ENCODE measurements at regions not wholly inside any gene's neighbourhood (a gene's known extent, or its start where the extent isn't known, plus 50 kb on each side); places are given as distances from the start of the nearest gene placed in this dataset.

- DNase-seq (ENCODE audit: low spot score), result no peak
- ChIA-PET CTCF (no interaction called here), POLR2A (ENCODE audit: low non-redundant PET) (no interaction called here)
- Histone ChIP-seq H3K36me3 (ENCODE audit: insufficient read depth, low read length, poor library complexity, severe bottlenecking) (no peaks in the 10 kb centered on the region), H3K27ac (ENCODE audit: low read depth, low read length, poor library complexity, severe bottlenecking) (no peak overlapping the region), H3K9me3 (ENCODE audit: low read depth, low read length, poor library complexity, severe bottlenecking) (no peaks in the 10 kb centered on the region), H3K27me3 (replicated peaks; ENCODE audit: insufficient read depth, low read depth, low read length, poor library complexity) (peaks cover 21% of the 10 kb centered on the region), H3K4me1 (ENCODE audit: insufficient read depth, low read length, poor library complexity, severe bottlenecking) (no peaks in the 10 kb centered on the region), H3K4me3 (ENCODE audit: low read depth, low read length, poor library complexity, severe bottlenecking) (no peak overlapping the region)
- TF ChIP-seq EZH2 (IDR thresholded peaks at IDR 0.05; ENCODE audit: borderline replicate concordance, low read depth, low read length, poor library complexity, severe bottlenecking), result no peak
- TF ChIP-seq, protein P1, sequence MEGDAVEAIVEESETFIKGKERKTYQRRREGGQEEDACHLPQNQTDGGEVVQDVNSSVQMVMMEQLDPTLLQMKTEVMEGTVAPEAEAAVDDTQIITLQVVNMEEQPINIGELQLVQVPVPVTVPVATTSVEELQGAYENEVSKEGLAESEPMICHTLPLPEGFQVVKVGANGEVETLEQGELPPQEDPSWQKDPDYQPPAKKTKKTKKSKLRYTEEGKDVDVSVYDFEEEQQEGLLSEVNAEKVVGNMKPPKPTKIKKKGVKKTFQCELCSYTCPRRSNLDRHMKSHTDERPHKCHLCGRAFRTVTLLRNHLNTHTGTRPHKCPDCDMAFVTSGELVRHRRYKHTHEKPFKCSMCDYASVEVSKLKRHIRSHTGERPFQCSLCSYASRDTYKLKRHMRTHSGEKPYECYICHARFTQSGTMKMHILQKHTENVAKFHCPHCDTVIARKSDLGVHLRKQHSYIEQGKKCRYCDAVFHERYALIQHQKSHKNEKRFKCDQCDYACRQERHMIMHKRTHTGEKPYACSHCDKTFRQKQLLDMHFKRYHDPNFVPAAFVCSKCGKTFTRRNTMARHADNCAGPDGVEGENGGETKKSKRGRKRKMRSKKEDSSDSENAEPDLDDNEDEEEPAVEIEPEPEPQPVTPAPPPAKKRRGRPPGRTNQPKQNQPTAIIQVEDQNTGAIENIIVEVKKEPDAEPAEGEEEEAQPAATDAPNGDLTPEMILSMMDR (conservative IDR thresholded peaks at IDR 0.05; ENCODE audit: low read depth, low read length), result no peak
- BruUV-seq (replicated peaks), result no TSS peak
- intact Hi-C loops (cut with micrococcal nuclease; ENCODE audit: unreplicated experiment), result no loop called here
These were observed 303.5 kb upstream of the SFSWAP start for GRCh38 chr12:131407221-131408035.

DNA sequence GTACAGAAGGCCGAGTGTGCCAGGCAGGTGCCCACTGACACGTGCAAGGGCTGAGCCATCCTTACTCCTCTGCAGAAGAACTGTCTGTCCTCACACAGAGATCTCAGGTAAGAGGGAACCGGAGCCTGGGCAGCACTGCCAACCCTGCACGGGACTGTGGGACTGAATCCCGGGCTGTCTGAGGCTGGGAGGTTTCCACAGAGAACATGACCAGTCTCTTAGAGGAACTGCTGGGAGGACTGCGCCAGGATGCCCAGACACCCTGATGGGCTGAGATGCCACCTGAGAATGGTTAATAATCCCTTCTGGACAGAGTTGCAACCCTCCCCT lies 302.9 kb upstream of the SFSWAP start:
- no peak overlapping the region for H3K27ac ChIP-seq (ENCODE audit: low read depth, low read length, poor library complexity, severe bottlenecking)
- DNase-seq (ENCODE audit: low spot score), result no peak
- H3K4me3 ChIP-seq (ENCODE audit: low read depth, low read length, poor library complexity, severe bottlenecking), result no peak overlapping the region
- no peaks in the 10 kb centered on the region for H3K9me3 ChIP-seq (ENCODE audit: low read depth, low read length, poor library complexity, severe bottlenecking)
- intact Hi-C loops (cut with micrococcal nuclease; ENCODE audit: unreplicated experiment), result no loop called here
- TF ChIP-seq, protein P1 (conservative IDR thresholded peaks at IDR 0.05; ENCODE audit: low read depth, low read length), result no peak
- TF ChIP-seq EZH2 (IDR thresholded peaks at IDR 0.05; ENCODE audit: borderline replicate concordance, low read depth, low read length, poor library complexity, severe bottlenecking), result no peak
- no peaks in the 10 kb centered on the region for H3K36me3 ChIP-seq (ENCODE audit: insufficient read depth, low read length, poor library complexity, severe bottlenecking)
- ChIA-PET POLR2A (ENCODE audit: low non-redundant PET) (no interaction called here), CTCF (no interaction called here)
- no peaks in the 10 kb centered on the region for H3K4me1 ChIP-seq (ENCODE audit: insufficient read depth, low read length, poor library complexity, severe bottlenecking)
- peaks cover 21% of the 10 kb centered on the region for H3K27me3 ChIP-seq (replicated peaks; ENCODE audit: insufficient read depth, low read depth, low read length, poor library complexity)
- no TSS peak for BruUV-seq (replicated peaks)

DNA sequence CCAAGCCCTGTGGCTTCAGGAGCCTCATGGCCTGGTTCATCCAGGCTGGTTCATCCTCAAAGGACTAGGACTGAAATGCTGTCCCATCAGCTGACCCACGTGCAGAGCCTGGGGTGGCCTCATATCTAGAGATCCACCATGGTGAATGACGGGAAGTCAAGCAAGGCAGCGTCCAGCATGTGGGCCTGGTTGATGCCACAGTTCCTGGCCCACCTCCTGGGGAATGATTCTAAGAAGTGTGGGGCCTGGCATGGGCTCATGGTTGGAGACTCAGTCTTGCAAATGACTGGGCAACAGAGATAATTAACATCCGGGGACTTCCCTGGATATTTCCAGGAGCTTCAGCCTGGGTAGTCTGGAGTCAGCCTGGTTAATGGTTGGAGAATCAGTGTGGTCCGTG lies 302.4 kb upstream of the SFSWAP start:
- Histone ChIP-seq H3K27me3 (replicated peaks; ENCODE audit: insufficient read depth, low read depth, low read length, poor library complexity) (peaks cover 26% of the 10 kb centered on the region), H3K4me3 (ENCODE audit: low read depth, low read length, poor library complexity, severe bottlenecking) (no peak overlapping the region), H3K36me3 (ENCODE audit: insufficient read depth, low read length, poor library complexity, severe bottlenecking) (no peaks in the 10 kb centered on the region), H3K9me3 (ENCODE audit: low read depth, low read length, poor library complexity, severe bottlenecking) (no peaks in the 10 kb centered on the region), H3K27ac (ENCODE audit: low read depth, low read length, poor library complexity, severe bottlenecking) (no peak overlapping the region), H3K4me1 (ENCODE audit: insufficient read depth, low read length, poor library complexity, severe bottlenecking) (no peaks in the 10 kb centered on the region)
- ChIA-PET CTCF (no interaction called here), POLR2A (ENCODE audit: low non-redundant PET) (no interaction called here)
- DNase-seq (ENCODE audit: low spot score), result no peak
- TF ChIP-seq, protein P1 (conservative IDR thresholded peaks at IDR 0.05; ENCODE audit: low read depth, low read length), result no peak
- TF ChIP-seq EZH2 (IDR thresholded peaks at IDR 0.05; ENCODE audit: borderline replicate concordance, low read depth, low read length, poor library complexity, severe bottlenecking), result no peak
- no TSS peak for BruUV-seq (replicated peaks)
- intact Hi-C loops (cut with micrococcal nuclease; ENCODE audit: unreplicated experiment), result no loop called here
